Transverse colon (tissue), 4 donors: ENCODE measurements at regions not wholly inside any gene's neighbourhood (a gene's known extent, or its start where the extent isn't known, plus 50 kb on each side); places are given as distances from the start of the nearest gene placed in this dataset.
"Not testable (repeated sequence)": the region's sequence is repeated elsewhere in the genome, so short reads cannot be mapped to it uniquely, and the experiment has no call there.

Experiments used
- DNase-seq: peaks from one replicate; pipeline ENCODE4 v3.0.0-alpha.2; 2019
- H3K27ac ChIP-seq, 4 donors: fragments of 200-600 bp; sonication (generic); 2 replicates each; pipeline ENCODE4 v1.5.1; 2016 to 2018; ENCODE audit warnings: inconsistent platforms in 4 of 4
- H3K27me3 ChIP-seq: fragments of 200-600 bp; sonication (generic); 2 replicates; pipeline ENCODE4 v1.5.1; 2017; ENCODE audit warnings: inconsistent platforms
- H3K36me3 ChIP-seq, 4 donors: fragments of 200-600 bp; sonication (generic); 2 replicates each; pipeline ENCODE4 v1.5.1; 2017 to 2019; ENCODE audit warnings: inconsistent platforms in 4 of 4
- H3K4me1 ChIP-seq, 4 donors: fragments of 200-600 bp; sonication (generic); 2 replicates each; pipeline ENCODE4 v1.5.1; 2017 to 2020; ENCODE audit warnings: inconsistent platforms in 4 of 4
- H3K4me3 ChIP-seq, 4 donors: fragments of 200-600 bp; sonication (generic); 1 replicate in 1 of 4; 2 replicates in 3 of 4; pipeline versions ENCODE4 v1.5.1 to v1.6.1; 2017 to 2019; ENCODE audit warnings: inconsistent platforms in 4 of 4
- H3K9me3 ChIP-seq, 2 donors: fragments of 200-600 bp; sonication (generic); 2 replicates each; pipeline ENCODE4 v1.5.1; 2017 to 2019; ENCODE audit warnings: inconsistent platforms in 2 of 2
- EP300 ChIP-seq: sonication (generic); formaldehyde crosslinking; IDR thresholded peaks from one replicate; pipeline ENCODE4 v1.6.1; 2017; ENCODE audit warnings: antibody characterized with exemption, low read depth
- POLR2A ChIP-seq: fragments of 450-650 bp; IDR thresholded peaks from one replicate; pipeline ENCODE4 v1.6.1; 2016; ENCODE audit warnings: antibody characterized with exemption, mild to moderate bottlenecking, moderate library complexity
- POLR2AphosphoS5 ChIP-seq, 3 donors: sonication (generic); formaldehyde crosslinking; IDR thresholded peaks; one replicate each; pipeline ENCODE4 v1.6.1; 2016; ENCODE audit warnings: antibody characterized with exemption in 3 of 3
- WGBS, 2 donors: methylation state at CpG; one replicate each; pipeline ENCODE4 v1.1.5; 2018; ENCODE audit warnings: low coverage in 1 of 2; 5-methylcytosine and 5-hydroxymethylcytosine counted together
- in situ Hi-C, 4 donors: fragments of 200-750 bp; cut with MboI; loops; one replicate each; pipeline versions ENCODE4 v1.15.0 to v1.15.1; 2017; ENCODE audit warnings: low sequenced_read_pairs in 3 of 4, low pct_ligation_motif_present in 1 of 4, low pct_unique_long_range_greater_than_20kb in 1 of 4
- intact Hi-C: fragments of 100-400 bp; cut with DNase I; formaldehyde crosslinking; loops from one replicate; pipeline ENCODE4 v1.15.1; 2023; ENCODE audit warnings: low total_unique reads
- TF ChIP-seq, protein P1 (sequence below), 5 experiments: fragments of 200-600 bp in 3 of 5; fragments of 450-650 bp in 2 of 5; sonication (generic) in 3 of 5; IDR thresholded peaks; 1 replicate in 2 of 5; 2 replicates in 3 of 5; pipeline ENCODE4 v1.5.1; 2016 to 2017; ENCODE audit warnings: antibody characterized with exemption in 5 of 5, inconsistent platforms in 3 of 5, mild to moderate bottlenecking in 2 of 5, moderate library complexity in 1 of 5

DNA sequence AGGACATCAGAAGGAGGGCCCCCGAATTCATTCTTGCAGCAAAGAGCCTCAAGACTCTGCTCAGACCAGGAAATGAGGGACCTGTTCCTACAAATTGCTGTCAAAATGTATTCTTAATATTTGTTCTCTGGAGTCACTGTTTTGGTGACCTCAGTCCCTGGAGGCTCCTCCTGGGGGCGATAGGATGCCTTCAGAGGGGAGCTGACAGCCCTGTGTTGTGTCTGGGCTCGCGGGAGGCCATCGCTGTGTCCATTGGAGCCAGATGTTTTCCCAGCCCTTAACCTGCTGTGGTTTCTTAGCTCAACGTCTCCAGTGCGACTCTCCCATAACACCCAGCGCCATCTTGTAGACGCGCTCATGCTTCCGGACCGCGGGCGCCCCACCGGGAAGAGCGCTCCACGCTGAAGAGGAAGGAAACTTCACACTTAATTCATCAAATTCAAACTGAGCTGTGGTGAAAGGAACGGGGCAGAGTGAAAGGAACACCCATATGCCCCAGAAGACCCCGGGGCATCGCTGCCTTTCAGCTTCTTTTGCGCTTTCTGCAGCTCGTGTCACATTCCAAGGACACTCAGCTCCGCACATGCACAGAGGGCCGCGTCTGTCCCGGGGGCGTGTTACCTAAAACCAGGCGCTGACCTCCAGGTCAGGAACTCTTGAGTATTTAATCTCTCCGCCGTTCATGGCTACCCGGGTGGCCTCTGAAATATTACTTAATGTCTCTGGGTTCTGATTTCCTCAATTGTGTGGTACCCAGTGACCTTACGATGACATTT is 112.3 kb upstream of the GDNF start:
- no peaks in the 10 kb centered on the region for H3K27me3 ChIP-seq
- in situ Hi-C loops (no loop called here), intact Hi-C loops (no loop called here)
- no peaks in the 10 kb centered on the region for H3K36me3 ChIP-seq
- no peak overlapping the region for H3K4me3 ChIP-seq
- no peak for DNase-seq
- 87 to 90% methylated on average over 20 to 32 of the region's 32 CpGs for WGBS, 2 donors
- H3K27ac ChIP-seq: no peak overlapping the region
- H3K4me1 ChIP-seq: no peaks in the 10 kb centered on the region
- TF ChIP-seq POLR2A: no peak
- TF ChIP-seq, protein P1, sequence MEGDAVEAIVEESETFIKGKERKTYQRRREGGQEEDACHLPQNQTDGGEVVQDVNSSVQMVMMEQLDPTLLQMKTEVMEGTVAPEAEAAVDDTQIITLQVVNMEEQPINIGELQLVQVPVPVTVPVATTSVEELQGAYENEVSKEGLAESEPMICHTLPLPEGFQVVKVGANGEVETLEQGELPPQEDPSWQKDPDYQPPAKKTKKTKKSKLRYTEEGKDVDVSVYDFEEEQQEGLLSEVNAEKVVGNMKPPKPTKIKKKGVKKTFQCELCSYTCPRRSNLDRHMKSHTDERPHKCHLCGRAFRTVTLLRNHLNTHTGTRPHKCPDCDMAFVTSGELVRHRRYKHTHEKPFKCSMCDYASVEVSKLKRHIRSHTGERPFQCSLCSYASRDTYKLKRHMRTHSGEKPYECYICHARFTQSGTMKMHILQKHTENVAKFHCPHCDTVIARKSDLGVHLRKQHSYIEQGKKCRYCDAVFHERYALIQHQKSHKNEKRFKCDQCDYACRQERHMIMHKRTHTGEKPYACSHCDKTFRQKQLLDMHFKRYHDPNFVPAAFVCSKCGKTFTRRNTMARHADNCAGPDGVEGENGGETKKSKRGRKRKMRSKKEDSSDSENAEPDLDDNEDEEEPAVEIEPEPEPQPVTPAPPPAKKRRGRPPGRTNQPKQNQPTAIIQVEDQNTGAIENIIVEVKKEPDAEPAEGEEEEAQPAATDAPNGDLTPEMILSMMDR (IDR thresholded peaks at IDR 0.05): no peak
- no peak for TF ChIP-seq EP300
- no peak for TF ChIP-seq POLR2AphosphoS5 (IDR thresholded peaks at IDR 0.05)
- no peaks in the 10 kb centered on the region for H3K9me3 ChIP-seq

DNA sequence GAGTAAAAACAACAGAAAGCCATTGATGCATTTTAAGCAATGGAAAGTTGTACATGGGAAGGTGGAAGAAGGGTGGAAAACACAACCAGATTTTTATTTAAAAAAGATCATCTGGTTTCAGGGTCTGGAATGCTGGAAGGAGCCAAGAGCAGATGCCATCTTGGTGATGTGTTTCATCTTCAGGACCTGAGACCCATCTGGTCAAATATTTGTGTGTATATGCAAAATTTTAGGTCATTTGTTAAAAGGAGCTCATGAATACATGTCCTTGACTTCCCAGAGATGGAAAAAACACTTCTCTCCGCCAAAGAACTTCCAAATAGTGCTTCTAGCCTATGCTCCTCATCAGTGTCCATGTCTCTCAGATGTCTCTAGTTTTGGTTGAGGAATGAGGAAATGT is 110.6 kb upstream of the GDNF start:
- intact Hi-C loops: no loop called here
- H3K36me3 ChIP-seq: no peaks in the 10 kb centered on the region
- 50 to 100% methylated on average over 1 of the region's 1 CpG for whole genome bisulfite sequencing, 2 donors
- H3K27ac ChIP-seq: no peak overlapping the region
- no peaks in the 10 kb centered on the region for H3K9me3 ChIP-seq
- DNase-seq: no peak
- H3K27me3 ChIP-seq: no peaks in the 10 kb centered on the region
- in situ Hi-C loops: no loop called here
- H3K4me1 ChIP-seq: no peaks in the 10 kb centered on the region
- TF ChIP-seq POLR2AphosphoS5 (IDR thresholded peaks at IDR 0.05): no peak
- H3K4me3 ChIP-seq: no peak overlapping the region

DNA sequence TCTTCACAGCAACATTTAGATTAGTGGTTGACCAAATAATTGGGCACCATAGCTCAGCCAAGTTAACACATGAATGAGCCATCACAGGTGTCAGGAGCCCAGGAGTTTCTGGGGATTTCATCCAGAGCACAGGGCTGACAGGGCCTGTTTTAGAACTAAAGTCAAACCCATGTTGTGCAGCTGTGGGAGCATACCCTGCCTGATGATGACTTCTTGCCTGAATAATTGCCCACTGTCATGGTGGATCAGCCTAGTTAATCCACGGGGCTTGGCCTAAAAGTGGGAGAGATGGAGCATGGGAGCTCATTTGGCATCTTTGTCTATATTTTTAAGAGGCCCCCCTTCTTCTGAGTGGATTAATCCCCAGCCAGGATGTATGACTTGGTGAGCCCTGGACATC is 105.6 kb upstream of the GDNF start:
- WGBS, 2 donors: 92% methylated on average over 1 of the region's 1 CpG; no CpG with 5 or more reads in 1 of the 2 donors

DNA sequence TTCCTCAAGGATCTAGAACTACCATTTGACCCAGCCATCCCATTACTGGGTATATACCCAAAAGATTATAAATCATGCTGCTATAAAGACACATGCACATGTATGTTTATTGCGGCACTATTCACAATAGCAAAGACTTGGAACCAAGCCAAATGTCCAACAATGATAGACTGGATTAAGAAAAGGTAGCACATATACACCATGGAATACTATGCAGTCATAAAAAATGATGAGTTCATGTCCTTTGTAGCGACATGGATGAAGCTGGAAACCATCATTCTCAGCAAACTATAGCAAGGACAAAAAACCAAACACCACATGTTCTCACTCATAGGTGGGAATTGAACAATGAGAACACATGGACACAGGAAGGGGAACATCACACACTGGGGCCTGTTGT is 103.3 kb upstream of the GDNF start:
- H3K9me3 ChIP-seq, H3K36me3 ChIP-seq, H3K27ac ChIP-seq, H3K4me3 ChIP-seq, intact Hi-C loops, in situ Hi-C loops, DNase-seq, H3K4me1 ChIP-seq, H3K27me3 ChIP-seq: not testable (repeated sequence)
- WGBS, 2 donors: 76 to 85% methylated on average over 2 of the region's 2 CpGs

More for the DNA sequence above, 105.6 kb upstream of the GDNF start:
- Histone ChIP-seq H3K27me3 (no peaks in the 10 kb centered on the region), H3K4me1 (no peaks in the 10 kb centered on the region), H3K4me3 (no peak overlapping the region), H3K27ac (no peak overlapping the region), H3K9me3 (no peaks in the 10 kb centered on the region), H3K36me3 (no peaks in the 10 kb centered on the region)
- intact Hi-C loops (no loop called here), in situ Hi-C loops (no loop called here)
- DNase-seq: no peak
- no peak for TF ChIP-seq EP300
- TF ChIP-seq POLR2AphosphoS5 (IDR thresholded peaks at IDR 0.05): no peak
- TF ChIP-seq, protein P1 (IDR thresholded peaks at IDR 0.05): no peak
- TF ChIP-seq POLR2A: no peak

DNA sequence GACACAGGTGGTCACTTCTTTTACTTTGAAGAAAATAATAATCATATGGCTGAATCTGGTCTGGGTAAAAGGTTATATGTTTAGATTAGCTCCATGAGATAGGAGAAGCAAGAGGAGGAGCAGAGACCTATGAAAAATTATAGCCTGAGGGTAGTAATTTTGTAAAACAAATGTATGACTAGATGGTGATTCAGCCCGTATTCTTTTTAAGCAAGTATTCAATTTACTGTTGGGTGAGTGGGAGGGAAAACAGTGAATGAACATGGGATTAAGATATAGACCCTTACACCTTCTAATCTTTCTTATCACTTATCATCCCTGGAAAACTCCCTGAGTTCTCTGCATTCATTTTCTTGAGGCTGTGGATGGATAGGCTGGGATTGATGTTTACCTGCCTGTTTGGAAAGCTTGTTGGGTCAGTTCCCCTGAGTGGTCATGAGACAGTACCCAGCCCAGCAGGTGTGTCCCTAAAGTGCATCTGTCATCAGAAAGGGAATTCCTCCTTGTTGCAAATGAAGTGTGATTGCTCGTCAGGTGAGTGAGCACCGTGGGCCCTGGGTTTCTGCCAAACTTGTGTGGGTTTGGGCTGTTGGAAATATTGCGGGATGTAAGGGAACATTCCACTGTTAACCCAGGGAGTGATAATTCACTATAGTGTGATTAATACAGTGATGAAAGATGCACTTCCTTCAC is 101.2 kb upstream of the GDNF start:
- intact Hi-C loops (no loop called here), in situ Hi-C loops (no loop called here)
- H3K27ac ChIP-seq: no peak overlapping the region
- no peak overlapping the region for H3K4me3 ChIP-seq
- WGBS, 2 donors: 56 to 94% methylated on average over 2 to 4 of the region's 4 CpGs
- no peaks in the 10 kb centered on the region for H3K27me3 ChIP-seq
- H3K9me3 ChIP-seq: no peaks in the 10 kb centered on the region
- no peak for DNase-seq
- no peaks in the 10 kb centered on the region for H3K36me3 ChIP-seq
- no peaks in the 10 kb centered on the region for H3K4me1 ChIP-seq
- TF ChIP-seq, protein P1 (IDR thresholded peaks at IDR 0.05): no peak
- TF ChIP-seq POLR2A (no peak), POLR2AphosphoS5 (IDR thresholded peaks at IDR 0.05) (no peak), EP300 (no peak)
